Ishikawa (cell line): ENCODE measurements at regions not wholly inside any gene's neighbourhood (a gene's known extent, or its start where the extent isn't known, plus 50 kb on each side); places are given as distances from the start of the nearest gene placed in this dataset.

Source experiments
- CEBPB ChIP-seq: IDR thresholded peaks from 2 replicates; pipeline ENCODE4 v1.6.1; 2012
- FOXM1 ChIP-seq: IDR thresholded peaks from 2 replicates; pipeline ENCODE4 v1.6.1; 2012; ENCODE audit warnings: low read depth, borderline replicate concordance
- REST ChIP-seq: IDR thresholded peaks from 2 replicates; pipeline ENCODE4 v1.6.1; 2012; ENCODE audit warnings: low read depth, mild to moderate bottlenecking
- USF1 ChIP-seq: IDR thresholded peaks from 2 replicates; pipeline ENCODE4 v1.6.1; 2012
- YY1 ChIP-seq: IDR thresholded peaks from 2 replicates; pipeline ENCODE4 v1.6.1; 2012; ENCODE audit warnings: low read depth
- TF ChIP-seq, protein P1 (sequence below): IDR thresholded peaks from 2 replicates; pipeline ENCODE4 v1.6.1; 2012

DNA sequence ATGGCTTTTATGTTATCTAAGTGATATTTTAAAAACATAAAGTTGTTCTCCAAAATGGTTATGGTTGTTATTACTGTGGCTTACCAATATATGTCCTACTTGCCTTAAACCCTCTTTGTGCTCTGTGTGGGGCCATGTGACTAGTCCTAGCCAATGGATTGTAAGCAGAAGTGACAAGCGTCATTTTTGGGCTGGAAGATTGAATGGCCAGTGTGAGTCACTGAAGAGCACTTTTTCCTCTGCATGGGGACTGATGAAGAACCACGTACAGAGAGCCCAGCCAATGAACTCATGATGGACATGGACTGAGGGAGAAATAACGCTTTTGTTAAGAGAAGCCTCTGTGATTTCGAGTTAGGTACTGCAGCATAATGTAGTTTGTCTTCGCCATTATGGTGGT, 332.7 kb downstream of the EDEM1 start:
- TF ChIP-seq USF1, result no peak
- TF ChIP-seq, protein P1, sequence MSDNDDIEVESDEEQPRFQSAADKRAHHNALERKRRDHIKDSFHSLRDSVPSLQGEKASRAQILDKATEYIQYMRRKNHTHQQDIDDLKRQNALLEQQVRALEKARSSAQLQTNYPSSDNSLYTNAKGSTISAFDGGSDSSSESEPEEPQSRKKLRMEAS, result no peak
- TF ChIP-seq CEBPB, result no peak
- no peak for TF ChIP-seq REST
- TF ChIP-seq YY1, result no peak
- no peak for TF ChIP-seq FOXM1
